NCI-H2029 treated with DMSO at 0.1 percent for 48 hours (cell line): ENCODE measurements at regions not wholly inside any gene's neighbourhood (a gene's known extent, or its start where the extent isn't known, plus 50 kb on each side); places are given as distances from the start of the nearest gene placed in this dataset.
"Not testable (repeated sequence)": the region's sequence is repeated elsewhere in the genome, so short reads cannot be mapped to it uniquely, and the experiment has no call there.

Experiments
- DNase-seq: peaks from one replicate; lab custom pipeline; 2025; lab: John Stamatoyannopoulos, UW

- no peak for DNase-seq
Measured at GRCh38 chr6:3920321-3920720, 71.1 kb downstream of the FAM50B start.

GRCh38 chr6:3921663-3922062 lies 72.5 kb downstream of the FAM50B start:
- no peak for DNase-seq

DNA sequence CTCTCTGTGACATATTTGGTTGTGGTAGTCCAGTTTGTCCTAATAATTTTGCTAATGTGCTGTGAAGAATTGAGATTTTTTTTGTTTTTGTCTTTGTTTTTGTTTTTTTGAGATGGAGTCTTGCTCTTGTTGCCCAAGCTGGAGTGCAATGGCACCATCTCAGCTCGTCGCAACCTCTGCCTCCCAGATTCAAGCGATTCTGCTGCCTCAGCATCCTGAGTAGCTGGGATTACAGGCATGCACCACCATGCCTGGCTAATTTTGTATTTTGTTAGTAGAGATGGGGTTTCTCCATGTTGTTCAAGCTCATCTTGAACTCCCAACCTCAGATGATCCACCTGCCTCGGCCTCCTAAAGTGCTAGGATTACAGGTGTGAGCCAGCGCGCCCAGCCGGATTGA lies 73.4 kb downstream of the FAM50B start:
- DNase-seq: not testable (repeated sequence)

GRCh38 chr6:3925223-3926149 lies 76.3 kb downstream of the FAM50B start:
- not testable (repeated sequence) for DNase-seq

DNA sequence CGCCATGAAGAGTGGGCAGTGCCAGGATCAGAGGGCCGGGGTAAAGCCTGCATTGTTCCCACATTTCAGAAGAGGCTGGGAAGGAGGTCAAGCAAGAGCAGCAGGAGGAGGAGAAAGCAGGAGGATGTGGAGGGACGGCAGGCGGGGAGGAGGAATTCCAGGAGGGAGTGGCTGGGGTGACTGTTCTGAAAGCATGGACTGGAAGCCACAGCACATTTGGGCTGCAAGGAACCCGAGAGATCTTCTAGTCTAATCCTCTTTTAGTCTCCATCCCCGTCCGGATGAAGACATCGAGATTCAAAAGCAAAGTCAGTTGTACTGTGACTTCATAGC lies 76.9 kb downstream of the FAM50B start:
- DNase-seq: no peak

DNA sequence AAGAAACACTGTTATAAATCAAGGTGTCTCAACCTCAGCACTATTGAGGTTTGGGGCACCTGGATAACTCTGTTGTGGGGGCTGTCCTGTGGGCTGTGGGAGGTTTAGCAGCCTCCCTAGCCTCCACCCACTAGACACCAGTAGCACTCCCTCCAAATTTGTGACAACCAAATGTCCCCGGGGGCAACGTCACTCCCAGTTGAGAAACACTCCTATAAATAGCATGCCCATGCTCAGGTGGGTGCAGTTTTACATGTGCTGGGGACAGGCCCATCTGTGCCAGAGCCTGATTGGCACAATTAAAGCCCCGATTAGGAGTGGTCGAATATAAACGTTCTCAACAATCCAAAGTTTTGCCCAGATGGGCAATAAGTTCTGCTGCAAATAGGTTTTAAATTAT lies 78.9 kb downstream of the FAM50B start:
- DNase-seq: no peak

DNA sequence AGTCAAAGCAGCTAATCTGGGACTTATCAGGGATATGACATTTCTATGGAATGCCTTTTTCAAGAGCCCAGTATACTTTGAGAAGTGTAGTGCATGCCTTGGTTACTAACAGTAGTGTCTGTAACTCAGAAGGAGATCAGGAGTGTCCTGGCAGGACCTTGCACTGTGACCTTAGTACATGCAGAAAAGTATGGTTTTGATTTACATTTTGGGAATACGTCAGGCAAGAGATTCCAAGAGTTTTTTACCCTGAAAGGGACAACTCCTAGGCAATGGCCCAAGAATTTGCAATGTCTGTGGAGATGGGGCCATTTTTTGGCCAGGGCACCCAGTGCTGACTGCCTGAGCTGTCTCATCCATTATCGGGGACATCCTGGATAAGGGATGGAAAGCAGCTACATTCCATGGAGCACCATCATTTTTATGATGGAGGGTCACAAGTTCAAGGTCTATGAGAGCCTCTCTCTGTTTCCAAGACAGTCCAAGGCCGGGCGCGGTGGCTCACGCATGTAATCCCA lies 80.2 kb downstream of the FAM50B start:
- DNase-seq: no peak

- DNase-seq: no peak
Measured at GRCh38 chr6:3937438-3937837, 88.3 kb downstream of the FAM50B start.

DNA sequence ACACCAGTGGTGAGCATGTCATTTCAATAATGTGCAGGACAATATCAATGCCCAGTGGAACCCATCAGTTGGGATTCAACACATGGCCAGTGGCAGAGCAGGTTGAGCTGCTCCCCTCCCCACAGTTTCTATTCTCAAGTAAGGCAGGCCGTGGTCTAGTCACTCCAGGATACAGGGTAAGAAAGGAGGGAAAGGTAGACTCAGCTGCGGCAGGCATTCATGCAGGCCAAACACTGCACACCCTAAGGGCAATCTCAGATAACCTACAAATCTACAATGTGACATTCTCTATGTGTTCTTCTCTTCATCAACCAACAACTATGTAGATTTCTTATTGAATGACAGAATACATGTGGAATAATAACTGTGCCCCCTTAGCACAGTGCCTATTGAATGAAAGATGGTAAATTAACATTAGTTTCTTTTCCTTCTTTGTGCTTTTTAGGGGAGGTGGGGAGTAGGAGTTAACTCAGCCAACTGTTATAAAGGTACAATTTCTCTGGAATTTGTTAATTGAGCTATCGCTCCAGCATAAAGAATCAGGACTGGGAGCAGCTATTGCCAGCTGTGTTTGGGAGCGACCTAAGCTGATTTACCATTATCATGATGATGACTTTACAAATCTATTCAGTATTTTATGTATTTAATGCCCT lies 89.7 kb downstream of the FAM50B start:
- no peak for DNase-seq

GRCh38 chr6:3939368-3939958 lies 90.3 kb downstream of the FAM50B start:
- DNase-seq: no peak

DNA sequence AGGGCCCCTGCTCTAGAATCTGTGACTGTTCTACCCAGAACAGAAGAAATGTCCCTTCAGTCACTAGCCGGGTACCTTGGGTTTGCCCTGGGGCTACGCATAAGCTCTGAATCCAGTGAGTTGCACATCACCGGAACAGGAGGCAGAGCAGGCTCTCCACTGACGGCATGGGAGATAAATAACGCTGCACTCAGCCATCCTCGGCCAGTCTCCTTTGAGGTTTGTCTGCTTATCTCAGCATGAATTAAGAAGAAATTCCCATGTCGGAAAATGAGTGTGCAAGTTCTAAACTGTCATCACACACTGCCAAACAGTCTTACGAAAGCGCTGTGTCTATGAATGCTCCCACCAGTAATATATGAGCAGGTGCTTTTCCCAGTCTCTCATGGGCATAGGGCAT lies 90.8 kb downstream of the FAM50B start:
- no peak for DNase-seq

DNA sequence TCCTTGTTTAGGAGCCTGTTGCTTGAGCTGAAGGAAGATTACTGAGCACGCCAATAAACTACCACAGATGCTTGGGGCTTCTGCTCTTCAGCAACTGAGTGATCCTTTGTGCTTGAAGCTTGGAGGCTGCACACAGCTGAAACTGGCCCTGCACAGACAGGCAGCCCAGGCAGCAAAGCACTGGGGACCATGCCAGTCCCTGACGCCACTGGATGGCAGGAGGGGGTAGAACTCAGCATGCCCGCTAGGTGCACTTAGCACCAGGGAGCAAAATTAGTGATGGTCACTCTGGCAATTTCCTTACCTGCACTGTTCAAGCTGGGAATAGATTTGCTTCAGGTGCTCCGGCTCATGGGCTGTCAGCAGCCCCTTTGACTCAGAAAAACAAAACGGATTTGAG lies 91.5 kb downstream of the FAM50B start:
- no peak for DNase-seq

GRCh38 chr6:3943331-3943765 lies 94.2 kb downstream of the FAM50B start:
- DNase-seq: no peak

GRCh38 chr6:3944246-3944645 lies 95.1 kb downstream of the FAM50B start:
- no peak for DNase-seq

GRCh38 chr6:3946778-3947177 lies 97.6 kb downstream of the FAM50B start:
- no peak for DNase-seq

GRCh38 chr6:3948866-3949265 lies 99.7 kb downstream of the FAM50B start:
- DNase-seq: no peak

GRCh38 chr6:3949521-3949920 lies 100.3 kb downstream of the FAM50B start:
- no peak for DNase-seq

DNA sequence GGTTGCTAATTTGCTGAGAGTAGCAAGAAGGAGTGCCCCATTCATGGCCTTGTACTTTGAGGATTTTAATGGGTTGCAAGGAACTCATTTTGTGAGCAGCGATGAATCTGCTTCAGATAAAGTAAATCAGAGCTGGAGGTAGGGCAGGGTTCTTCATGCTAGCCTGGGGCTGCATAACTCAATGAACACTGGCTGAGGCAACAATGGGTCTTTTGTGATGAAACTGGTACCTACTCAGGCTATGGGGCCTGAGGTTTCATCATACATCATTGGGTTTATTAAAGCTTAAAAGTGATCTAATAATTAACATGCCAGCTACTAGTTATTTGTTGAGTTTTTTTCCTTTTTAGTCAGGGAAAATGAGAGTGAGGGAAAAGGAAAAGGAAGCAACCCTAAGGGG lies 106.9 kb downstream of the FAM50B start:
- no peak for DNase-seq

DNA sequence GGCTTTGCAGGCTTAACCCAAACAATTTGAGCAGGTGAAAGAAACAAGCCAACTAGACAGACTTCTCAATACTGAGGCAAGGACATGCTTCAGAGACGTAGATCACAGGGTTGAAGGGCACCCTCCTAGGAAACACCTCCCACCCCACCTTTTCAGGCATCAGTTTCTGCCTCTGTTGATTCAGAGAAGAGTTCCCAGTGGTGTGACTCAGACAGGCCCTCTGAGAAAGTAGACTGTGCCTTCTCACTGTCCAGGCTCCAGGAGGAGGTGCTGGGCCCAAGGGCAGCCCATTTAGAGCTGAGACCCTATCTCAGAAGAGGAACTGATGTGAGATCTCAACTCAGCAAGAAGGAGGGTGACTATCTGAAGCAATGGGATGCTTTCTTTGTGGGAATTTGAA lies 108.1 kb downstream of the FAM50B start:
- no peak for DNase-seq

- no peak for DNase-seq
Measured at GRCh38 chr6:3958255-3958654, 109.1 kb downstream of the FAM50B start.

GRCh38 chr6:3959385-3959784 lies 110.2 kb downstream of the FAM50B start:
- no peak for DNase-seq

- DNase-seq: no peak
Measured at GRCh38 chr6:3960754-3961361, 111.7 kb downstream of the FAM50B start.
